K562 (cell line): ENCODE measurements at regions not wholly inside any gene's neighbourhood (a gene's known extent, or its start where the extent isn't known, plus 50 kb on each side); places are given as distances from the start of the nearest gene placed in this dataset.

Experiments used
- ATAC-seq: fragments of 200-7000 bp; cut with Tn5 transposase; 3 replicates; pipeline ENCODE4 v1.9.1; 2020; ENCODE audit warnings: moderate library complexity
- BruUV-seq: library from RNA; stranded (reverse); fragments of 400-500 nt; replicated peaks from 2 replicates; lab custom pipeline; 2021; lab: Mats Ljungman, UMichigan
- CTCF ChIA-PET: fragments of 300-600 bp; formaldehyde crosslinking; extraction: SDS; loops from one replicate; lab custom pipeline; 2021; ENCODE audit warnings: low intra/inter-chr PET ratio; lab: Yijun Ruan, JAX
- POLR2A ChIA-PET: fragments of 300-600, 350-650 bp; sonication (Branson Sonifier 250); formaldehyde crosslinking; extraction: SDS; loops from one replicate; lab custom pipeline; 2021; ENCODE audit warnings: antibody characterized with exemption, inconsistent platforms; lab: Yijun Ruan, JAX
- DNase-seq, 4 experiments: peaks; one replicate each; pipeline versions ENCODE4 v3.0.0 to v3.0.0-alpha.2; 2011 to 2018; ENCODE audit warnings: low spot score in 3 of 4, mixed read lengths in 3 of 4; ENCODE audit errors: extremely low read depth in 1 of 4
- FAIRE-seq: peaks from 2 replicates; lab custom pipeline; 2011; peaks lifted over from hg19 to GRCh38; lab: Jason Lieb, UNC
- H2AFZ ChIP-seq: 2 replicates; pipeline ENCODE4 v1.6.0; 2011; ENCODE audit warnings: low read depth, low read length, control low read depth, inconsistent platforms
- H3K27ac ChIP-seq: fragments of 200-600 bp; 3 replicates; pipeline ENCODE4 v1.8.0; 2011; ENCODE audit warnings: low read depth, mild to moderate bottlenecking, control low read depth, inconsistent platforms, low read length, moderate library complexity, mixed read lengths; ENCODE audit errors: extremely low read depth
- H3K27me3 ChIP-seq, 2 experiments: fragments of 300-600 bp in 1 of 2; 2 replicates in 1 of 2; 3 replicates in 1 of 2; pipeline versions ENCODE4 v1.6.0 to v1.8.0; 2011; ENCODE audit warnings: inconsistent platforms in 2 of 2, low read length in 2 of 2, mild to moderate bottlenecking in 1 of 2, mixed read lengths in 1 of 2, moderate library complexity in 1 of 2; ENCODE audit not compliant: control insufficient read depth in 2 of 2, insufficient read depth in 2 of 2
- H3K36me3 ChIP-seq: fragments of 300-600 bp; 3 replicates; pipeline ENCODE4 v1.8.0; 2011; ENCODE audit warnings: mild to moderate bottlenecking, low read length, inconsistent platforms; ENCODE audit not compliant: control insufficient read depth, insufficient read depth
- H3K4me1 ChIP-seq, 2 experiments: fragments of 200-600 bp in 1 of 2; replicated peaks in 1 of 2; 2 replicates in 1 of 2; 3 replicates in 1 of 2; pipeline versions ENCODE4 v1.5.1 to v1.8.0; 2011; ENCODE audit warnings: inconsistent platforms in 2 of 2, low read length in 2 of 2, mild to moderate bottlenecking in 1 of 2, mixed read lengths in 1 of 2, moderate library complexity in 1 of 2; ENCODE audit not compliant: control insufficient read depth in 2 of 2, insufficient read depth in 2 of 2
- H3K4me2 ChIP-seq: 2 replicates; pipeline ENCODE4 v1.6.1; 2011; ENCODE audit warnings: low read length, control low read depth, inconsistent platforms, mixed read lengths; ENCODE audit not compliant: insufficient read depth
- H3K4me3 ChIP-seq: fragments of 200-600 bp; sonication (generic), shearing (Covaris generic); 2 replicates; pipeline ENCODE4 v1.5.1; 2016; ENCODE audit warnings: control low read depth, inconsistent platforms
- H3K79me2 ChIP-seq: fragments of 200-600 bp; 3 replicates; pipeline ENCODE4 v1.8.0; 2011; ENCODE audit warnings: low read length, inconsistent platforms; ENCODE audit not compliant: control insufficient read depth, insufficient read depth
- H3K9ac ChIP-seq, 2 experiments: 2 replicates each; pipeline versions ENCODE4 v1.6.0 to v1.6.1; 2011; ENCODE audit warnings: low read depth in 2 of 2, low read length in 2 of 2, control low read depth in 1 of 2, inconsistent platforms in 1 of 2, mild to moderate bottlenecking in 1 of 2, mixed read lengths in 1 of 2; ENCODE audit not compliant: insufficient read depth in 1 of 2
- H3K9me1 ChIP-seq: one replicate; pipeline ENCODE4 v1.6.0; 2011; ENCODE audit warnings: inconsistent platforms, mild to moderate bottlenecking, low read length, moderate library complexity; ENCODE audit not compliant: control insufficient read depth, insufficient read depth
- H3K9me3 ChIP-seq: replicated peaks from 2 replicates; pipeline ENCODE4 v1.5.1; 2011; ENCODE audit warnings: low read depth, low read length, inconsistent platforms; ENCODE audit not compliant: control insufficient read depth, insufficient read depth
- H4K20me1 ChIP-seq: replicated peaks from 2 replicates; pipeline ENCODE4 v1.6.1; 2011; ENCODE audit warnings: low read length, inconsistent platforms, mixed read lengths; ENCODE audit not compliant: control insufficient read depth, insufficient read depth
- DIDO1 ChIP-seq: fragments of 450-650 bp; IDR thresholded peaks from 2 replicates; pipeline ENCODE4 v1.6.1; 2016; ENCODE audit warnings: low read depth, missing biosample characterization, missing genetic modification characterization
- ESRRB ChIP-seq: fragments of 250-450 bp; sonication (Bioruptor Pico); IDR thresholded peaks from 2 replicates; pipeline ENCODE4 v1.5.0; 2020; ENCODE audit warnings: mild to moderate bottlenecking, moderate library complexity, borderline replicate concordance
- ETV6 ChIP-seq, 3 experiments: fragments of 150-350 bp in 1 of 3; sonication (generic) in 1 of 3; formaldehyde crosslinking in 1 of 3; IDR thresholded peaks; 2 replicates each; pipeline versions ENCODE4 v1.6.1 to v1.8.0; 2014 to 2022; ENCODE audit warnings: borderline replicate concordance in 2 of 3, low read depth in 2 of 3, antibody characterized with exemption in 1 of 3, low read length in 1 of 3, mild to moderate bottlenecking in 1 of 3, missing genetic modification reagents in 1 of 3
- FOXM1 ChIP-seq, 2 experiments: fragments of 450-650 bp in 1 of 2; sonication (generic) in 1 of 2; formaldehyde crosslinking in 1 of 2; IDR thresholded peaks; 2 replicates each; pipeline versions ENCODE4 v1.6.1 to v1.9.0; 2017 to 2022; ENCODE audit warnings: low read depth in 2 of 2, mild to moderate bottlenecking in 2 of 2, missing genetic modification reagents in 1 of 2, moderate library complexity in 1 of 2
- HMG20B ChIP-seq: fragments of 250-450 bp; sonication (Bioruptor Pico); IDR thresholded peaks from 2 replicates; pipeline ENCODE4 v1.5.0; 2021; ENCODE audit warnings: mild to moderate bottlenecking
- IFI16 ChIP-seq: fragments of 250-450 bp; sonication (Bioruptor Pico); IDR thresholded peaks from 2 replicates; pipeline ENCODE4 v2.1.2; 2022; ENCODE audit warnings: mild to moderate bottlenecking, inconsistent platforms
- MAFG ChIP-seq: fragments of 450-650 bp; conservative IDR thresholded peaks from 2 replicates; pipeline ENCODE4 v1.6.1; 2016; ENCODE audit warnings: missing genetic modification characterization, missing compliant biosample characterization
- RBM14 ChIP-seq: fragments of 200-400 bp; formaldehyde crosslinking; IDR thresholded peaks from 2 replicates; pipeline ENCODE4 v1.6.1; 2018; ENCODE audit warnings: low read depth, mild to moderate bottlenecking, low read length, moderate library complexity, borderline replicate concordance; ENCODE audit not compliant: insufficient read depth
- RFX5 ChIP-seq: IDR thresholded peaks from 2 replicates; pipeline ENCODE4 v1.6.1; 2011; ENCODE audit warnings: low read depth, mild to moderate bottlenecking, improper control_type of control experiment, low read length
- RFX7 ChIP-seq: fragments of 250-450 bp; sonication (Bioruptor Pico); IDR thresholded peaks from 2 replicates; pipeline ENCODE4 v1.5.1; 2021; ENCODE audit warnings: mild to moderate bottlenecking
- SIN3B ChIP-seq: fragments of 450-650 bp; IDR thresholded peaks from 2 replicates; pipeline ENCODE4 v1.6.1; 2017; ENCODE audit warnings: low read depth, mild to moderate bottlenecking, moderate library complexity
- TCF3 ChIP-seq: sonication (generic); formaldehyde crosslinking; IDR thresholded peaks from 2 replicates; pipeline ENCODE4 v1.4.0; 2020; ENCODE audit warnings: mild to moderate bottlenecking, missing genetic modification reagents
- ZKSCAN8 ChIP-seq: fragments of 200-800 bp; sonication (Bioruptor generic); IDR thresholded peaks from 2 replicates; pipeline ENCODE4 v1.6.1; 2016; ENCODE audit warnings: missing genetic modification characterization, missing compliant biosample characterization
- ZNF316 ChIP-seq: fragments of 450-650 bp; IDR thresholded peaks from 2 replicates; pipeline ENCODE4 v1.6.1; 2016
- in situ Hi-C: fragments of 300-500 bp; cut with MboI; formaldehyde crosslinking; loops from 4 replicates; pipeline ENCODE4 v1.15.0; 2018; ENCODE audit warnings: inconsistent platforms, mixed read lengths
- intact Hi-C: fragments of 100-400 bp; cut with micrococcal nuclease; formaldehyde crosslinking; loops from 2 replicates; pipeline ENCODE4 v1.14.2; 2022
- TF ChIP-seq, protein P1 (sequence below): fragments of 450-650 bp; IDR thresholded peaks from 2 replicates; pipeline ENCODE4 v1.6.1; 2017; ENCODE audit warnings: antibody characterized with exemption
- TF ChIP-seq, protein P2 (sequence below), 2 experiments: fragments of 450-650 bp in 1 of 2; IDR thresholded peaks; 2 replicates each; pipeline ENCODE4 v1.6.1; 2011 to 2017; ENCODE audit warnings: low read depth in 2 of 2, antibody characterized with exemption in 1 of 2, borderline replicate concordance in 1 of 2, low read length in 1 of 2, mild to moderate bottlenecking in 1 of 2, mixed read lengths in 1 of 2; ENCODE audit not compliant: control insufficient read depth in 1 of 2
- TF ChIP-seq, protein P3 (sequence below): fragments of 250-450 bp; sonication (Bioruptor Pico); IDR thresholded peaks from 2 replicates; pipeline ENCODE4 v1.5.0; 2022; ENCODE audit warnings: mild to moderate bottlenecking

DNA sequence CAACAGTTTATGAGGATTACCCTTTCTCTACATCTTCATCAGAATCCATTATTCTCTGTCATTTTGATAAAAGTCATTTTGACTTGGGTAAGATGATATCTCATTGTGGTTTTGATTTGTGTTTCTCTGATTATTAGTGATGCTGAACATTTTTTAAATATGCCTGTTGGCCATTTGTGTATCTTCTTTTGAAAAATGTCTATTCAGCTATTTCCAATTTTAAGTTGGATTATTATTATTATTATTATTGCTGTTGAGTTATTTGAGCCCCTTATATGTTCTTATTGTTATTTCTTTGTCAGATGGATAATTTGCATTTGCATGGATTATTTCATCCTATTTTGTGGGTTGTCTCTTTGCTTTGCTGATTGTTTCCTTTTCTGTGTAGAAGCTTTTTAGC, 421.2 kb upstream of the LMCD1 start:
- intact Hi-C loops: no loop called here
- in situ Hi-C loops: no loop called here
- no peak overlapping the region for H3K9ac ChIP-seq
- TF ChIP-seq DIDO1 (tag): no peak
- no peak for TF ChIP-seq IFI16
- TF ChIP-seq HMG20B (CRISPR knock-in tag): no peak
- peak; percentile 82 for TF ChIP-seq MAFG
- no peak for TF ChIP-seq FOXM1 (IDR thresholded peaks at IDR 0.05; ENCODE audit: low read depth)
- TF ChIP-seq FOXM1 (CRISPR knock-in tag; IDR thresholded peaks at IDR 0.05; ENCODE audit: low read depth): no peak
- TF ChIP-seq, protein P1, sequence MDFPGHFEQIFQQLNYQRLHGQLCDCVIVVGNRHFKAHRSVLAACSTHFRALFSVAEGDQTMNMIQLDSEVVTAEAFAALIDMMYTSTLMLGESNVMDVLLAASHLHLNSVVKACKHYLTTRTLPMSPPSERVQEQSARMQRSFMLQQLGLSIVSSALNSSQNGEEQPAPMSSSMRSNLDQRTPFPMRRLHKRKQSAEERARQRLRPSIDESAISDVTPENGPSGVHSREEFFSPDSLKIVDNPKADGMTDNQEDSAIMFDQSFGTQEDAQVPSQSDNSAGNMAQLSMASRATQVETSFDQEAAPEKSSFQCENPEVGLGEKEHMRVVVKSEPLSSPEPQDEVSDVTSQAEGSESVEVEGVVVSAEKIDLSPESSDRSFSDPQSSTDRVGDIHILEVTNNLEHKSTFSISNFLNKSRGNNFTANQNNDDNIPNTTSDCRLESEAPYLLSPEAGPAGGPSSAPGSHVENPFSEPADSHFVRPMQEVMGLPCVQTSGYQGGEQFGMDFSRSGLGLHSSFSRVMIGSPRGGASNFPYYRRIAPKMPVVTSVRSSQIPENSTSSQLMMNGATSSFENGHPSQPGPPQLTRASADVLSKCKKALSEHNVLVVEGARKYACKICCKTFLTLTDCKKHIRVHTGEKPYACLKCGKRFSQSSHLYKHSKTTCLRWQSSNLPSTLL: no peak
- TF ChIP-seq ESRRB (CRISPR knock-in tag): no peak
- TF ChIP-seq, protein P2, sequence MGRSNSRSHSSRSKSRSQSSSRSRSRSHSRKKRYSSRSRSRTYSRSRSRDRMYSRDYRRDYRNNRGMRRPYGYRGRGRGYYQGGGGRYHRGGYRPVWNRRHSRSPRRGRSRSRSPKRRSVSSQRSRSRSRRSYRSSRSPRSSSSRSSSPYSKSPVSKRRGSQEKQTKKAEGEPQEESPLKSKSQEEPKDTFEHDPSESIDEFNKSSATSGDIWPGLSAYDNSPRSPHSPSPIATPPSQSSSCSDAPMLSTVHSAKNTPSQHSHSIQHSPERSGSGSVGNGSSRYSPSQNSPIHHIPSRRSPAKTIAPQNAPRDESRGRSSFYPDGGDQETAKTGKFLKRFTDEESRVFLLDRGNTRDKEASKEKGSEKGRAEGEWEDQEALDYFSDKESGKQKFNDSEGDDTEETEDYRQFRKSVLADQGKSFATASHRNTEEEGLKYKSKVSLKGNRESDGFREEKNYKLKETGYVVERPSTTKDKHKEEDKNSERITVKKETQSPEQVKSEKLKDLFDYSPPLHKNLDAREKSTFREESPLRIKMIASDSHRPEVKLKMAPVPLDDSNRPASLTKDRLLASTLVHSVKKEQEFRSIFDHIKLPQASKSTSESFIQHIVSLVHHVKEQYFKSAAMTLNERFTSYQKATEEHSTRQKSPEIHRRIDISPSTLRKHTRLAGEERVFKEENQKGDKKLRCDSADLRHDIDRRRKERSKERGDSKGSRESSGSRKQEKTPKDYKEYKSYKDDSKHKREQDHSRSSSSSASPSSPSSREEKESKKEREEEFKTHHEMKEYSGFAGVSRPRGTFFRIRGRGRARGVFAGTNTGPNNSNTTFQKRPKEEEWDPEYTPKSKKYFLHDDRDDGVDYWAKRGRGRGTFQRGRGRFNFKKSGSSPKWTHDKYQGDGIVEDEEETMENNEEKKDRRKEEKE (IDR thresholded peaks at IDR 0.05; ENCODE audit: borderline replicate concordance in 1 of 2, control insufficient read depth in 1 of 2, low read depth in 2 of 2, low read length in 1 of 2): no peak
- no peak for TF ChIP-seq RFX7 (CRISPR knock-in tag)
- TF ChIP-seq ZNF316: peak; percentile 93
- no peak for TF ChIP-seq ZKSCAN8 (CRISPR knock-in tag)
- TF ChIP-seq RBM14: no peak
- no peak for TF ChIP-seq ETV6 (IDR thresholded peaks at IDR 0.05; ENCODE audit: borderline replicate concordance in 1 of 2, low read depth in 2 of 2, low read length in 1 of 2)
- no peak for TF ChIP-seq ETV6 (CRISPR knock-in tag; IDR thresholded peaks at IDR 0.05; ENCODE audit: borderline replicate concordance)
- TF ChIP-seq RFX5: no peak
- no peak for TF ChIP-seq TCF3 (CRISPR knock-in tag)
- TF ChIP-seq, protein P3, sequence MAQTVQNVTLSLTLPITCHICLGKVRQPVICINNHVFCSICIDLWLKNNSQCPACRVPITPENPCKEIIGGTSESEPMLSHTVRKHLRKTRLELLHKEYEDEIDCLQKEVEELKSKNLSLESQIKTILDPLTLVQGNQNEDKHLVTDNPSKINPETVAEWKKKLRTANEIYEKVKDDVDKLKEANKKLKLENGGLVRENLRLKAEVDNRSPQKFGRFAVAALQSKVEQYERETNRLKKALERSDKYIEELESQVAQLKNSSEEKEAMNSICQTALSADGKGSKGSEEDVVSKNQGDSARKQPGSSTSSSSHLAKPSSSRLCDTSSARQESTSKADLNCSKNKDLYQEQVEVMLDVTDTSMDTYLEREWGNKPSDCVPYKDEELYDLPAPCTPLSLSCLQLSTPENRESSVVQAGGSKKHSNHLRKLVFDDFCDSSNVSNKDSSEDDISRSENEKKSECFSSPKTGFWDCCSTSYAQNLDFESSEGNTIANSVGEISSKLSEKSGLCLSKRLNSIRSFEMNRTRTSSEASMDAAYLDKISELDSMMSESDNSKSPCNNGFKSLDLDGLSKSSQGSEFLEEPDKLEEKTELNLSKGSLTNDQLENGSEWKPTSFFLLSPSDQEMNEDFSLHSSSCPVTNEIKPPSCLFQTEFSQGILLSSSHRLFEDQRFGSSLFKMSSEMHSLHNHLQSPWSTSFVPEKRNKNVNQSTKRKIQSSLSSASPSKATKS (CRISPR knock-in tag): no peak
- no peak for TF ChIP-seq SIN3B

More for the DNA sequence above, 421.2 kb upstream of the LMCD1 start:
- H3K9me3 ChIP-seq: no peaks in the 10 kb centered on the region
- no peaks in the 10 kb centered on the region for H3K27me3 ChIP-seq
- ATAC-seq (no peak), FAIRE-seq (no peak), DNase-seq (no peak)
- no peaks in the 10 kb centered on the region for H3K36me3 ChIP-seq
- H3K79me2 ChIP-seq: no peaks in the 10 kb centered on the region
- BruUV-seq: no TSS peak
- no peaks in the 10 kb centered on the region for H3K9me1 ChIP-seq
- no peaks in the 10 kb centered on the region for H4K20me1 ChIP-seq
- no peak overlapping the region for H3K4me3 ChIP-seq
- POLR2A ChIA-PET: no interaction called here
- H3K27ac ChIP-seq: no peak overlapping the region
- no peak overlapping the region for H2AFZ ChIP-seq
- H3K4me1 ChIP-seq: no peaks in the 10 kb centered on the region
- no peak overlapping the region for H3K4me2 ChIP-seq
- CTCF ChIA-PET: no interaction called here
